H1 (cell line): ENCODE measurements at regions not wholly inside any gene's neighbourhood (a gene's known extent, or its start where the extent isn't known, plus 50 kb on each side); places are given as distances from the start of the nearest gene placed in this dataset.

ENCODE experiments used
- ATF2 ChIP-seq: IDR thresholded peaks from 2 replicates; pipeline ENCODE4 v1.6.1; 2012; ENCODE audit warnings: low read length, inconsistent platforms
- CEBPB ChIP-seq: IDR thresholded peaks from 2 replicates; pipeline ENCODE4 v1.6.1; 2012; ENCODE audit warnings: low read depth, low read length
- CHD1 ChIP-seq: IDR thresholded peaks from 2 replicates; pipeline ENCODE4 v1.6.1; 2012; ENCODE audit warnings: low read depth, low read length, improper control_type of control experiment
- CREB1 ChIP-seq: IDR thresholded peaks from 2 replicates; pipeline ENCODE4 v1.6.1; 2012; ENCODE audit warnings: inconsistent platforms
- CTCF ChIP-seq, 3 experiments: IDR thresholded peaks; 1 replicate in 2 of 3; 2 replicates in 1 of 3; pipeline versions ENCODE4 v1.5.1 to v1.6.1; 2011; ENCODE audit warnings: low read length in 3 of 3, mild to moderate bottlenecking in 3 of 3, inconsistent platforms in 2 of 3, low read depth in 1 of 3, moderate library complexity in 1 of 3; ENCODE audit not compliant: insufficient read depth in 1 of 3; ENCODE audit errors: control extremely low read depth in 1 of 3
- EP300 ChIP-seq, 2 experiments: IDR thresholded peaks; 1 replicate in 1 of 2; 2 replicates in 1 of 2; pipeline ENCODE4 v1.6.1; 2011 to 2012; ENCODE audit warnings: low read depth in 2 of 2, low read length in 2 of 2, mild to moderate bottlenecking in 2 of 2, borderline replicate concordance in 1 of 2, inconsistent platforms in 1 of 2, moderate library complexity in 1 of 2
- EZH2 ChIP-seq: fragments of 200-600 bp; sonication (generic); IDR thresholded peaks from 2 replicates; pipeline ENCODE4 v1.7.1; 2012; ENCODE audit warnings: low read depth, mild to moderate bottlenecking, moderate library complexity, low read length, inconsistent platforms; ENCODE audit not compliant: severe bottlenecking
- JUN ChIP-seq: IDR thresholded peaks from 2 replicates; pipeline ENCODE4 v1.6.1; 2011; ENCODE audit warnings: low read depth, mild to moderate bottlenecking, improper control_type of control experiment, low read length
- POLR2A ChIP-seq, 2 experiments: IDR thresholded peaks; 1 replicate in 1 of 2; 2 replicates in 1 of 2; pipeline ENCODE4 v1.6.1; 2011; ENCODE audit warnings: low read depth in 2 of 2, low read length in 2 of 2, mild to moderate bottlenecking in 2 of 2; ENCODE audit errors: control extremely low read depth in 1 of 2
- POLR2AphosphoS5 ChIP-seq: IDR thresholded peaks from 2 replicates; pipeline ENCODE4 v1.6.1; 2011; ENCODE audit warnings: low read depth, low read length
- TAF1 ChIP-seq: IDR thresholded peaks from 2 replicates; pipeline ENCODE4 v1.6.1; 2011; ENCODE audit warnings: mild to moderate bottlenecking, low read depth, low read length
- YY1 ChIP-seq: IDR thresholded peaks from 2 replicates; pipeline ENCODE4 v1.6.1; 2011; ENCODE audit warnings: low read depth, mild to moderate bottlenecking, low read length

- TF ChIP-seq YY1 (no peak), CTCF (IDR thresholded peaks at IDR 0.05; ENCODE audit: control extremely low read depth in 1 of 3, insufficient read depth in 1 of 3, low read depth in 1 of 3, low read length in 3 of 3) (no peak), POLR2A (IDR thresholded peaks at IDR 0.05; ENCODE audit: control extremely low read depth in 1 of 2, low read depth in 2 of 2, low read length in 2 of 2) (no peak), CEBPB (no peak), TAF1 (no peak), ATF2 (no peak), POLR2AphosphoS5 (no peak), CHD1 (no peak), CREB1 (no peak), JUN (no peak), EP300 (IDR thresholded peaks at IDR 0.05; ENCODE audit: borderline replicate concordance in 1 of 2, low read depth in 2 of 2, low read length in 2 of 2) (no peak), EZH2 (no peak)
Observed at GRCh38 chr13:64186071-64186470, 2770.4 kb upstream of the PCDH20 start.
